ENCODE measurements at regions not wholly inside any gene's neighbourhood (a gene's known extent, or its start where the extent isn't known, plus 50 kb on each side); places are given as distances from the start of the nearest gene placed in this dataset.

DNA sequence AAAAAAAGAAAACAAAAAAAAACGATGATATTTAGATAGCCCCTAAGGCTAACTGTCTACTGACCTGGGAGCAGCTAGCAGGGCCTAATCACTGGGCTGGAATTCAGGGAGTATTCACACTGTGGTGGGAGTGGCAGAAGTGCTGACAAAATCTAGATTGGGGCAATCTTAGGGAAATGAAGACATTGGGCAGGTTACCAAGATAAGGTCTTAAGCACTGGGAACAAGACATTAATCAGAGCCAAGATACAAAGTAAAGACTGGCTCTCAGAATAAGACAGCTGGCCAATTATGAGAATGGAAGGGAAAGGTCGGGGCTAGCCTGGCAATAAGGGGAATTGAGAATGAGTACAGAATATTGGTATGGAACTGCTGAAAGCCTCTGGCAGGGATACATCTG is 100.2 kb upstream of the GRIA3 start:
- no peak overlapping the region for H3K4me3 Mint-ChIP-seq

DNA sequence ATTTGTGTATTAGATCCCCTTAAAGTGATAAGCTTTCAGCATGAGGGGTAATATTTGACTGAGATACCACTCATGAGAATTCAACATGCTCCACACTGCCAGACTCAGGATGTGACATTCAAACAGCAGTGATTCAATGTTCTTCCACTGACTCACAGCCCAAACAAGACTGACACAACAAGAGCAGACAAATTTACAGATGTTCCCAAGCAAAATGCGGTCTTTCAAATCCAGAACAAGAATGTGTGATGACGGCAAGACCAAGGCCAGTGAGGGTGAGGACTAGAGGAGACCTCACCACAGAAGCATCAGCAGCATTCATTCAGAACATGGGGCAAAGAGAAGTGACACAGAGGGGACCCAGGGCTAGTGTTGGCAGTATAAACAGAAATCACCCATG is 99.3 kb upstream of the GRIA3 start:
- TF ChIP-seq CTCF (IDR thresholded peaks at IDR 0.05; ENCODE audit: unreplicated experiment in 3 of 3) = no peak
- no peaks in the 10 kb centered on the region for H3K4me1 Mint-ChIP-seq
- H3K9me3 Mint-ChIP-seq = peaks cover 22% of the 10 kb centered on the region
- H3K36me3 Mint-ChIP-seq (ENCODE audit: low read depth) = no peaks in the 10 kb centered on the region
- no peak overlapping the region for H3K27ac Mint-ChIP-seq
- no peak overlapping the region for H3K4me3 Mint-ChIP-seq
- no peaks in the 10 kb centered on the region for H3K27me3 Mint-ChIP-seq (ENCODE audit: low read depth)

More for the DNA sequence above, 100.2 kb upstream of the GRIA3 start:
- H3K9me3 Mint-ChIP-seq = peaks cover 19% of the 10 kb centered on the region
- no peaks in the 10 kb centered on the region for H3K27me3 Mint-ChIP-seq (ENCODE audit: low read depth)
- no peaks in the 10 kb centered on the region for H3K36me3 Mint-ChIP-seq (ENCODE audit: low read depth)
- no peak for TF ChIP-seq CTCF (IDR thresholded peaks at IDR 0.05; ENCODE audit: unreplicated experiment in 3 of 3)
- no peaks in the 10 kb centered on the region for H3K4me1 Mint-ChIP-seq
- H3K27ac Mint-ChIP-seq = no peak overlapping the region

GRCh38 chrX:123085311-123085940 is 98.7 kb upstream of the GRIA3 start:
- Mint-ChIP-seq H3K36me3 (ENCODE audit: low read depth) (no peaks in the 10 kb centered on the region), H3K4me1 (no peaks in the 10 kb centered on the region), H3K9me3 (peaks cover 22% of the 10 kb centered on the region), H3K27ac (no peak overlapping the region), H3K27me3 (ENCODE audit: low read depth) (no peaks in the 10 kb centered on the region), H3K4me3 (no peak overlapping the region)
- TF ChIP-seq CTCF (IDR thresholded peaks at IDR 0.05; ENCODE audit: unreplicated experiment in 3 of 3) = no peak

- Mint-ChIP-seq H3K4me3 (no peak overlapping the region), H3K27me3 (ENCODE audit: low read depth) (no peaks in the 10 kb centered on the region), H3K9me3 (peaks cover 22% of the 10 kb centered on the region), H3K36me3 (ENCODE audit: low read depth) (no peaks in the 10 kb centered on the region), H3K27ac (no peak overlapping the region), H3K4me1 (no peaks in the 10 kb centered on the region)
- no peak for TF ChIP-seq CTCF (IDR thresholded peaks at IDR 0.05; ENCODE audit: unreplicated experiment in 3 of 3)
These were observed 97.3 kb upstream of the GRIA3 start for GRCh38 chrX:123086768-123087167.

- Mint-ChIP-seq H3K4me1 (no peaks in the 10 kb centered on the region), H3K27me3 (ENCODE audit: low read depth) (no peaks in the 10 kb centered on the region)
These were observed 96.8 kb upstream of the GRIA3 start for GRCh38 chrX:123087326-123087725.

More at GRCh38 chrX:123087326-123087725, 96.8 kb upstream of the GRIA3 start:
- no peak overlapping the region for H3K4me3 Mint-ChIP-seq
- no peaks in the 10 kb centered on the region for H3K36me3 Mint-ChIP-seq (ENCODE audit: low read depth)
- H3K27ac Mint-ChIP-seq = no peak overlapping the region
- peaks cover 22% of the 10 kb centered on the region for H3K9me3 Mint-ChIP-seq
- no peak for TF ChIP-seq CTCF (IDR thresholded peaks at IDR 0.05; ENCODE audit: unreplicated experiment in 3 of 3)

All from nephron (organoid).